ENCODE measurements at regions not wholly inside any gene's neighbourhood (a gene's known extent, or its start where the extent isn't known, plus 50 kb on each side); places are given as distances from the start of the nearest gene placed in this dataset.
"Not testable (repeated sequence)": the region's sequence is repeated elsewhere in the genome, so short reads cannot be mapped to it uniquely, and the experiment has no call there.

DNA sequence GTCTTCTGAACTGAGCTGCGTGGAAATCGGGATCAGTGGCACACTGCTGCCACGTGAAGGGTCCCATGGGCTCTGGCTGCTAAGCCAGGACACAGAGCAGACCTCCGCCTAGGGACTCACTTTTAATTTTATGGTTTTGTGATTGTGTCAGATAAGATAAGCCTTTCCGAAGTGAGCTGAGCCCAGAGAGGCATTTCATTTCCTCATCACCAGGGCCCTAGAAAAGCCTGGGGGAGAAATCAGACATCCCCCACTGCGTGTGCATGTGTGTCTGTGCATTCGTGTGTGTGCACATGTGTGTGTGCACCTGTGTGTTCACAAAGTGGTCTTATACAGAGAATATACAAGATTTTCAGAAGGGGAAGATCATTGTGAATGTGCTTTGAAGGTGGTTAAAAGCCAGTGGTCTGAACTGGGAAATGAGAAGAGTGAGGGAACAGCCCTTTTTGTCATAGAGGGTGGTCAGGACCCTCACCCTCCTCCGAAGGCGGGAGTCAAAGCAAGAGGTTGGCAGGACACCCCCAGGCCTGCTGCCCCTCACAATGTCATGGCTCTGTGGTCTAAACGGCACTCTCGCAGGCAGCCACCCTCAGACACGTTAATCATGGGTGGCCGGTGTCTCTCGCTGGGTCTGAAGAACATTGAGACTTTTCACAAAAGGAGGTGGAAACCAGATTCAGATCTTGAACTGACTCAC is 176.1 kb upstream of the PFKP start:
- H3K36me3 Mint-ChIP-seq = no peaks in the 10 kb centered on the region
- peaks cover 7% of the 10 kb centered on the region for H3K9me3 Mint-ChIP-seq
- H3K4me1 Mint-ChIP-seq = no peaks in the 10 kb centered on the region
- CTCF ChIA-PET = no interaction called here
- no peak for DNase-seq
- H3K27ac Mint-ChIP-seq = no peak overlapping the region
- H3K27me3 Mint-ChIP-seq = peaks cover 4% of the 10 kb centered on the region
- H3K4me3 Mint-ChIP-seq = no peak overlapping the region

DNA sequence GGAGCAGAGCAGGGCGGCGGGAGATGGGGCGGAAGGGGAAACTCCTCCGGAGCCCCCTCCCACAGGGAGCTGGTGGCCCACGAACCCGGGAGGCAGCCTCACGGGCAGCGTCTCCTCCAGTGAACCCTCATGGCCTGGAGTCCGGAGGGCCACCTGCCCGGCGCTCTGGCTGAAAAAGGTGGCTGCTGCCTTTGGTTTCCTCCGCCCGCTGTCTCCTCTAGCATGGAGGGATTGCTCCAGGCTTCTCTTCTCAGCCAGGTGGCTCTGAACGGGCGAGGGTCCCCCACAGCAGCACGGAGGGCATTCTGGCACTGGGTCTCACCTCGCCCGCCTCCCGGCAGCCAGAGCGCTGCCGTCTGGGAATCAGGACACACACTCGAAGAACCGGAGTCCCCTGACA is 177.3 kb upstream of the PFKP start:
- no peak overlapping the region for H3K4me3 Mint-ChIP-seq
- H3K27ac Mint-ChIP-seq = no peak overlapping the region
- no peaks in the 10 kb centered on the region for H3K36me3 Mint-ChIP-seq
- peaks cover 3% of the 10 kb centered on the region for H3K4me1 Mint-ChIP-seq
- peaks cover 7% of the 10 kb centered on the region for H3K9me3 Mint-ChIP-seq
- no peak for DNase-seq
- H3K27me3 Mint-ChIP-seq = peaks cover 4% of the 10 kb centered on the region
- CTCF ChIA-PET = no interaction called here

DNA sequence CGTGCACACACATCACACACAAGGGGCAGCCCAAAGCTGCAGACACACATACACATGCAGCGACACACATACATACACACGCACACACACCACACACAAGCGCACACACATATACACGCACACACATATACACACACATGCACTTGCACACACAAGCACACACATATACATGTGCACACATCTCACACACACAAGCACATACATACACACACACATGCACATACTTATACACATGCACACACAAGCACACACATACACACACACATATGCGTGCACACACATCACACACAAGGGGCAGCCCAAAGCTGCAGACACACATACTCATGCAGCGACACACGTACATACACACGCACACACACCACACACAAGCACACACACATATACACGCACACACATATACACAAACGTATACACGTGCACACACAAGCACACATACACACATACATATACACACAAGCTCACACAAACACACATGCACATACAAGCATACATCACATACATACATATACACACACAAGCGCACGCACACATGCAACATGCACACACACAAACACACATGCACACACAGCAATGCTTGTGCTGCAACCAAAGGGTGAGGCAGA is 178.8 kb upstream of the PFKP start:
- CTCF ChIA-PET = interaction anchor here (1.2 kb wide), 1 partner anchor 37 kb away, joined by 4 read pairs; no protein-coding TSS in a partner anchor
- Mint-ChIP-seq H3K4me1 (peaks cover 3% of the 10 kb centered on the region), H3K27me3 (peaks cover 4% of the 10 kb centered on the region), H3K9me3 (peaks cover 7% of the 10 kb centered on the region), H3K36me3 (no peaks in the 10 kb centered on the region), H3K27ac (no peak overlapping the region), H3K4me3 (no peak overlapping the region)
- no peak for DNase-seq

DNA sequence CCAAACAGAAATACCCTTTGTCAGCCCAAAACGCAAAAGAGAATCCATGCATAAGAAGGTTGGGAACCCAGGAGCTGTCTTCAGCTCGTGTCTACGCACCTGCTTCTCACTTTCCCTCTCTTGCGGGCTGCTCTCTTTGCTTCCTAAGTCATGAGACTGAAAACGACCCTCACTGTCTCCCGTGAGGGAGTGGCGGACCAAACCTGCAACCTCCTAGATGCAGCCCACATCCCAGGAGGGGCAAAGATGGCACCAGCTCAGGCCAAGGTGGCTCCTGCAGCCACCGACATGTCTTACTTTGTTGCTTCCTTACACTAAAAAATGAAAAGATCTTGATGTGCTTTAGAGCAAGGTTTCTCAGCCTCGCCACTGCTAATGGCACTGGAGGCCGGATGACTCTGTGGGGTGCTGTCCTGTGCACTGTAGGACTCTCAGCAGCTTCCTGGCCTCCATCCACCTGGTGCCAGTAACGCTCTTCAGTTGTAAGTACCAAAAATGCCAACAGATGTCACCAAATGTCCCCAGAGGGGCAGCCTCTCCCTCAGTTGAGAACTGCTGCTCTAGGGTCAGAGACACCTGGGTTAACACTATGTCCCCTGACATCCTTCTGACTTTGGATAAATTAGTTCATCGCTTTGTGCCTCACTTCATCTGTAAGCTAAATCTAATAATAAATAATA is 179.8 kb upstream of the PFKP start:
- peaks cover 4% of the 10 kb centered on the region for H3K27me3 Mint-ChIP-seq
- peaks cover 7% of the 10 kb centered on the region for H3K9me3 Mint-ChIP-seq
- CTCF ChIA-PET = interaction anchor here (1.2 kb wide), 1 partner anchor 37 kb away, joined by 4 read pairs; no protein-coding TSS in a partner anchor
- H3K27ac Mint-ChIP-seq = no peak overlapping the region
- H3K4me3 Mint-ChIP-seq = no peak overlapping the region
- H3K36me3 Mint-ChIP-seq = no peaks in the 10 kb centered on the region
- peaks cover 3% of the 10 kb centered on the region for H3K4me1 Mint-ChIP-seq
- no peak for DNase-seq

DNA sequence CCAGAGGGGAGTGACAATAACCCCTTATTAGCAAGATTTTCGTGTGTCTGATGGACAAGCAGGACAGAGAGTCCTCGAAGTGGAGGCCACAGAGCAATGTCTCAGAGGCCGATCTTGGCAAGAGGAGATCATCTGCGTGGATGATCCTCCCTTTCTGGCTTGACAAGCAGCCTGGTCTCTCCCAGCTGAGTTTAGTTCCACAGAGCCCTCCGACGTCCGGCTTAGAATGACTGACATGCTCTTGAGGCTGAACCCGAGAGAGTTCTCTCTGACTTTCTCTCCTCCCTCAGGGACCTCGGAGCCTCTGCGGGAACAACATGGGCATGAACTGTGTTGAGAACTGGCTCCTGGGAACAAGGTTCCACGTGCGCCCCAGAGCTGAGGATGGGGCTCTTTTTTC is 180.7 kb upstream of the PFKP start:
- DNase-seq = no peak
- H3K27me3 Mint-ChIP-seq = peaks cover 4% of the 10 kb centered on the region
- peaks cover 7% of the 10 kb centered on the region for H3K9me3 Mint-ChIP-seq
- CTCF ChIA-PET = no interaction called here
- no peak overlapping the region for H3K27ac Mint-ChIP-seq
- no peak overlapping the region for H3K4me3 Mint-ChIP-seq
- peaks cover 3% of the 10 kb centered on the region for H3K4me1 Mint-ChIP-seq
- H3K36me3 Mint-ChIP-seq = no peaks in the 10 kb centered on the region

DNA sequence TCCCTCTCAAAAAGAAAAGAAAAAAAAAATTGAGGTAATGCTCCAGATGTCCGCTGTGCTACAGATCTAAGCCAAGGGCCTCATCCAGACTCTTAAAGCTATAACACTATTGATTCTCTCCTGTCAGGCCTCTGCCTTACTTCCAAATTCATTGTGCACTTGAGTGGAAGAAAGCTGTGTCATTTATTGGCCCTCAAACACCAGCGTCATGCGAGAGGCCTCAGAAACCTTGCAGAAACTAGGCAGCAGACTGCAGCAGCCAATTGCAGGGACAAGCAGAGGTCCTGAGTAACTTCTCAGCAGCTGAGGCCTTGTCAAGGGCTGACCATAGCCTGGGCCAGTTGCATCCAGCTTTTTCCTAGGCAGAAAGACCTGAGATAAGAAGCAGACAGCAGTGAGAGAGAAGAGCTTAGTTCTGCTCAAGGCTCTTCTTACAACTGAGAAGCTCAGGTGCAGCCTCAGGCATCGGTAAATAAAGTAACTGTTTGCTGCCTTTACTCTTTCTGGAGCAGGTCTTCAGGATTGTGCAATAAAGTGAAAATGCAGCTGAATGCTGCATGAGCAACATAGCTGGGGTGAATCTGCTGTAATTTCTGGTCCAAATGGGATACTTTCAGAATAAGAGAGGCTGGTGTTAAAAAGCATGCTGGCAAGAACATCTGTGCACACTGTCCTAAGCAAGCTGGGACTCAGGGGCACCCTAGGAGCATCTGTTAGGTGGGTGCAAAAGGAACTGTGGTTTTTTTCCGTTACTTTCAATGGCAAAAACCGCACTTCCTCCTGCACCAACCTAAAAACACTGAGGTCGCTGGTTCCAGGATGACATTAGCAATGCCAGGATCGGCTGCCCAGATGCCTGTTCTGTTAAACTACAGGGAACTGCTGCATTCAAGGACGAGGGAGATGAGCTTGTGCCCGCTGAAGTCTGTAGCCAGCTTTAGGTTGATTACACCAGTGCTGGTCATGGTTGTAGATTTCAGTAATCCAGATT is 181.8 kb upstream of the PFKP start:
- Mint-ChIP-seq H3K4me1 (peaks cover 3% of the 10 kb centered on the region), H3K27me3 (no peaks in the 10 kb centered on the region), H3K9me3 (peaks cover 7% of the 10 kb centered on the region), H3K27ac (no peak overlapping the region), H3K36me3 (no peaks in the 10 kb centered on the region), H3K4me3 (no peak overlapping the region)
- DNase-seq = no peak
- CTCF ChIA-PET = no interaction called here

DNA sequence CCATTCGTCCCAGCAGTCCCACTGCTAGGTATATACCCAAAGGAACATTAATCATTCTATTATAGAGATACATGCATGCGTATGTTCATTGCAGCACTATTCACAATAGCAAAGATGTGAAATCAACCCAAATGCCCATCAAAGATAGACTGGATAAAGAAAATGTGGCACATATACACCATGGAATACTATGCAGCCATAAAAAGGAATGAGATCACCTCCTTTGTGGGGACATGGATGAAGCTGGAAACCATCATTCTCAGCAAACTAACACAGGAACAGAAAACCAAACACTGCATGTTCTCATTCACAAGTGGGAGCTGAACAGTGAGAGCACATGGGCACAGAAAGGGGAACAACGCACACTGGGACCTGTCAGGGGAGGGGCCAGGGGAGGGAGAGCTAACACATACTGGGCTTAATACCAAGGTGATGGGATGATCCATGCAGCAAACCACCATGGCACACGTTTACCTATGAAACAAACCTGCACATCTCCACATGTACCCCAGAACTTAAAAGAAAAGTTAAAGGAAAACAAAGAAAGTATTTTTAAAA is 183.3 kb upstream of the PFKP start:
- DNase-seq, H3K36me3 Mint-ChIP-seq, H3K4me1 Mint-ChIP-seq, H3K9me3 Mint-ChIP-seq, H3K27ac Mint-ChIP-seq, H3K4me3 Mint-ChIP-seq, H3K27me3 Mint-ChIP-seq, CTCF ChIA-PET: not testable (repeated sequence)

DNA sequence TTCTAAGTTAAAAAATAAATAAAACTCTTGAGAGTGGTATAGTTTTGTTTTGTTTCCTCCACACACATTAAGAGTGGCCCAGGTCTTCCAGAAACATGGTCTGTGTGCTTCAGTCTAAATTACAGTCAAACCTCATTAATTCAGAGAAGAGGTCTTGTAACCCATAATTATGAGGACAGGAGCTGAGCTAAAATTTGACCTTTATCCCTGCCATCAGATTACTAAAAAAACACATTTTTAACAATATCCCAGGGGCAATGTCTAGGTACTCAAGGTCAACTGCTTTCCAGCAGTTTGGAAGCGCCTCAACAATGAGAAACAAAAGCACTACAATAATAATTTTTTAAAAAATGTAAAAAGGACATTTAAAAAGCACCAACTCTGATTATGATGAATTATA is 184.1 kb upstream of the PFKP start:
- no peak overlapping the region for H3K4me3 Mint-ChIP-seq
- H3K27me3 Mint-ChIP-seq = peaks cover 3% of the 10 kb centered on the region
- CTCF ChIA-PET = no interaction called here
- peaks cover 3% of the 10 kb centered on the region for H3K4me1 Mint-ChIP-seq
- DNase-seq = no peak
- peaks cover 2% of the 10 kb centered on the region for H3K9me3 Mint-ChIP-seq
- H3K36me3 Mint-ChIP-seq = no peaks in the 10 kb centered on the region
- no peak overlapping the region for H3K27ac Mint-ChIP-seq

DNA sequence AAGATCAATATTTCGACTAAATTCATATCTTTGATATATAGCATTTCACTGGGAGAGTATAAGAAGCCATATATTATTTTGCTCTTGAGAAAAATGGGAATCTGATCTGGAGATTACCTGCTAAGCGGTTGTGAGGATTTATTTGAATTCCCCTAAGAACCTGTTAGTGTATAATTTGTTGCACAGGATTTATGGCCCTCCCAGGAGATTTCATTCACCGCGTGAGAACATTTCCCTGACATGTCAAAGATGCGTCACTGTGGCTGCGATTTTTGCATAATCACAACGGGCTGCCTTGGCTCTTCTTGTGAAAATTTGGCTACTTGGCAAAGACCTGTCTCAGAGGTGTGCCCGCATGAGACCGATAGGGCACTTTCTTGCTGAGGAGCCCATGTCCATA is 184.7 kb upstream of the PFKP start:
- no peak overlapping the region for H3K4me3 Mint-ChIP-seq
- no peak for DNase-seq
- H3K27me3 Mint-ChIP-seq = peaks cover 3% of the 10 kb centered on the region
- no peaks in the 10 kb centered on the region for H3K36me3 Mint-ChIP-seq
- H3K27ac Mint-ChIP-seq = no peak overlapping the region
- no peaks in the 10 kb centered on the region for H3K9me3 Mint-ChIP-seq
- CTCF ChIA-PET = no interaction called here
- peaks cover 3% of the 10 kb centered on the region for H3K4me1 Mint-ChIP-seq

DNA sequence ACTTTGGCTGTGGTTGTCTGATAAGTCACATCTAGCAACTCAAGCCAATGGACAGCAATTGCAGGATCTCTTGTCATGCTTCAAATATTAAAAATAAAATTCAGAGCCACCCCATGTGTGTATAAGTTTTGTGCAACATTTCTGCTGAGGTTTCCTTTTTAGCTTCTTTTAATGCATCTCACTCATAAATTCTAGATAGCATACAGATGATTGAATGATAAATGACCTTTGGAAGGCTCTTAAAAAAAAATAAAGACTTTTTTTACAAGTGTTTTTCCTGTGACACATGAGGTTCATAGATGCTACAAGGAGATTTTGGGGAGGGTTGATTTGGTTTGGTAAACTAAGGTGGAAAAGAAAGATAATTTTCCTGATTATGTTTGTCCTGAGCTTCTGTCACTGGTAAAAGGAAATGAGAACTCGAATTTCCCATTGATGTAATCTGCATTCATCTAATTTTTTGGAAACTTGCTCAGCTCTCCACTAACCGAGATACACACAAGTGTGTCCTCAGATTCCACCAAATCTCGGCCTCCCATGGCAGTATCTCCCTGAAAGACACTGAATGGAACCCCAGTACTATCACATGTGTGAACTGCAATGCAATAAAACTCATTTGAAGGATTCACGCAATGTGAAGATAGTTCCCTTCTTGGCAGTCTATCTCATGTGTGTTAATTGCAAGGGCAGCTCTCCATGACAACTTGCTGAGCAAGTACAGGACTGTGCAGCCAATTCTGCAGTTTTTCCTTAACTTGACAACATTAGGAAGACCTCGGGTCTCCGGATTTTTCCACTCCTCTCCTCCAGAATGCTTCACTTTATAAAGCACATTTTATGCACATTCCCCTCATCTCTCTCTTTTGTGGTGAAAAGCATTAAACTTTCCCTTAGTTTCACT is 185.4 kb upstream of the PFKP start:
- Mint-ChIP-seq H3K36me3 (no peaks in the 10 kb centered on the region), H3K4me1 (peaks cover 3% of the 10 kb centered on the region), H3K4me3 (no peak overlapping the region), H3K9me3 (no peaks in the 10 kb centered on the region), H3K27me3 (peaks cover 3% of the 10 kb centered on the region), H3K27ac (no peak overlapping the region)
- no peak for DNase-seq
- CTCF ChIA-PET = no interaction called here

DNA sequence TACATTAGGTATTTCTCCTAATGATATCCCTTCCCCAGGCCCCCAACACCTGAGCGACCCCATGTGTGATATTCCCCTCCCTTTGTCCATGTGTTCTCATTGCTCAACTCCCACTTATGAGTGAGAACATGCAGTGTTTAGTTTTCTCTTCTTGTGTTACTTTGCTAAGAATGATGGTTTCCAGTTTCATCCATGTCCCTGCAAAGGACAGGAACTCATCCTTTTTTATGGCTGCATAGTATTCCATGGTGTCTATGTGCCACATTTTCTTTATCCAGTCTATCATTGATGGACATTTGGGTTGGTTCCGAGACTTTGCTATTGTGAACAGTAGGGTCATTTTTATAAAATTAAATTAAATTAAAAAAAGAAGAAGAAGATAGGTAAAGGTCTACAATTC is 187.3 kb upstream of the PFKP start:
- H3K4me1 Mint-ChIP-seq, H3K9me3 Mint-ChIP-seq, H3K36me3 Mint-ChIP-seq, CTCF ChIA-PET, H3K27ac Mint-ChIP-seq, H3K27me3 Mint-ChIP-seq, DNase-seq, H3K4me3 Mint-ChIP-seq: not testable (repeated sequence)

DNA sequence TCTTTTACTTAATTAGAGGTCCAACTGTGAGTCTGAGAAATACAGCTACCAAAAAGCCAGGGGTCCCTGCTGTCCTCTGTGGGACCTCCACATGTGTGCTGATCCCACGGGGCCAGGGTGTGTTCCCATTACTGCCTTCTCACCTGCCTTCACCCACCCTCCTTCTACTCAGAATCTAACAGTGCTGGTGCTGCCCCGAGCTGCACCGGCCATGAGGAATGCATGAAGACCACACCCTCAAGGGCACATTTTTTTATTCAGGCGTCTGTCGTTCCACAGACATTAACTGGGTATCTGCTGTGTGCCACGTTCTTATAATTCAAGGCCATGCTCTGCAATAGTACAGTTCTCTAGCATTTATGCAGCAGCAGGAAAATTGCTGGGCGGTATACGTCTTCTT is 188.5 kb upstream of the PFKP start:
- peaks cover 3% of the 10 kb centered on the region for H3K27me3 Mint-ChIP-seq
- DNase-seq = no peak
- CTCF ChIA-PET = no interaction called here
- no peaks in the 10 kb centered on the region for H3K36me3 Mint-ChIP-seq
- no peaks in the 10 kb centered on the region for H3K4me1 Mint-ChIP-seq
- H3K27ac Mint-ChIP-seq = no peak overlapping the region
- no peaks in the 10 kb centered on the region for H3K9me3 Mint-ChIP-seq
- no peak overlapping the region for H3K4me3 Mint-ChIP-seq

DNA sequence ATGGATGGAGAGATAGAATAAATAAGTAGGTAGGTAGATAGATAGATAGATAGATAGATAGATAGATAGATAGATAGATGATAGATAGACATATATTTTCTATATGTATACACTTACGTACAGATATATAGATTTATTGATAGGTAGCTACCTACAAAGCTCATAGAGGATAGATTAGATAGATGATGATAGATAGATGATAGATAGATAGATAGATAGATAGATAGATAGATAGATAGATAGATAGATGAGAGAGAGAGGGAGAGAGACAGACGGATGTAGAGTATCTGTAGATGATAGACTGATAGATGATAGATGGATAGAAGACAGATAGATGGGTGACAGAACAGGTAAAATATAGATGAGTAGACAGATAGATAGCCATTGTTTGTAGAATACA is 191.3 kb upstream of the PFKP start:
- DNase-seq = no peak
- CTCF ChIA-PET = no interaction called here
- peaks cover 3% of the 10 kb centered on the region for H3K27me3 Mint-ChIP-seq
- H3K27ac Mint-ChIP-seq = no peak overlapping the region
- no peaks in the 10 kb centered on the region for H3K4me1 Mint-ChIP-seq
- peaks cover 7% of the 10 kb centered on the region for H3K9me3 Mint-ChIP-seq
- H3K36me3 Mint-ChIP-seq = no peaks in the 10 kb centered on the region
- no peak overlapping the region for H3K4me3 Mint-ChIP-seq

Measured in activated naive CD4-positive, alpha-beta T cell treated with anti-CD3 and anti-CD28 coated beads, Interleukin-2, amount 10 ng/mL, durations not matched to agents 7 days and 5 days (primary cell).